Neuronal stem cell (in vitro differentiated cells): ENCODE measurements at regions not wholly inside any gene's neighbourhood (a gene's known extent, or its start where the extent isn't known, plus 50 kb on each side); places are given as distances from the start of the nearest gene placed in this dataset.

ENCODE experiments used
- DNase-seq: peaks from one replicate; pipeline ENCODE4 v3.0.0-alpha.2; 2013; ENCODE audit warnings: low spot score
- H2AFZ ChIP-seq: one replicate; pipeline ENCODE4 v1.6.1; 2013; ENCODE audit warnings: mild to moderate bottlenecking, low read length, inconsistent platforms
- H2AK5ac ChIP-seq: 2 replicates; pipeline ENCODE4 v1.6.1; 2013; ENCODE audit warnings: low read depth, mild to moderate bottlenecking, inconsistent platforms, low read length, moderate library complexity, mixed read lengths
- H2BK120ac ChIP-seq: 2 replicates; pipeline ENCODE4 v1.6.1; 2013; ENCODE audit warnings: low read depth, mild to moderate bottlenecking, inconsistent platforms, low read length, moderate library complexity, mixed read lengths
- H2BK12ac ChIP-seq: one replicate; pipeline ENCODE4 v1.6.1; 2013; ENCODE audit warnings: low read length, inconsistent platforms
- H2BK15ac ChIP-seq: 2 replicates; pipeline ENCODE4 v1.6.1; 2013; ENCODE audit warnings: mild to moderate bottlenecking, low read length, inconsistent platforms, mixed read lengths
- H2BK5ac ChIP-seq: one replicate; pipeline ENCODE4 v1.6.1; 2013; ENCODE audit warnings: inconsistent platforms, mild to moderate bottlenecking, low read length, moderate library complexity
- H3K14ac ChIP-seq: one replicate; pipeline ENCODE4 v1.6.1; 2013; ENCODE audit warnings: low read length, inconsistent platforms
- H3K18ac ChIP-seq: 2 replicates; pipeline ENCODE4 v1.6.1; 2013; ENCODE audit warnings: low read length, inconsistent platforms
- H3K23ac ChIP-seq: 2 replicates; pipeline ENCODE4 v1.6.1; 2013; ENCODE audit warnings: low read depth, mild to moderate bottlenecking, mixed read lengths, low read length, inconsistent platforms; ENCODE audit not compliant: poor library complexity
- H3K27ac ChIP-seq: replicated peaks from 3 replicates; pipeline ENCODE4 v1.5.1; 2013; ENCODE audit warnings: low read length, inconsistent platforms
- H3K27me3 ChIP-seq, 3 experiments: 2 replicates each; pipeline ENCODE4 v1.6.1; 2013; ENCODE audit warnings: low read length in 3 of 3, mild to moderate bottlenecking in 2 of 3, inconsistent platforms in 1 of 3, low read depth in 1 of 3, mixed read lengths in 1 of 3, moderate library complexity in 1 of 3; ENCODE audit not compliant: control insufficient read depth in 3 of 3, insufficient read depth in 3 of 3
- H3K36me3 ChIP-seq, 2 donors: replicated peaks in 1 of 2; 2 replicates each; pipeline ENCODE4 v1.6.1; 2013; ENCODE audit warnings: low read length in 2 of 2; ENCODE audit not compliant: control insufficient read depth in 2 of 2, insufficient read depth in 2 of 2
- H3K4ac ChIP-seq: 2 replicates; pipeline ENCODE4 v1.6.1; 2013; ENCODE audit warnings: inconsistent platforms, mild to moderate bottlenecking, low read length, moderate library complexity
- H3K4me1 ChIP-seq, 2 donors: 1 replicate in 1 of 2; 2 replicates in 1 of 2; pipeline ENCODE4 v1.6.1; 2013; ENCODE audit warnings: low read length in 2 of 2, low read depth in 1 of 2; ENCODE audit not compliant: control insufficient read depth in 2 of 2, insufficient read depth in 1 of 2
- H3K4me2 ChIP-seq: one replicate; pipeline ENCODE4 v1.6.1; 2013; ENCODE audit warnings: mild to moderate bottlenecking, low read length, inconsistent platforms; ENCODE audit not compliant: insufficient read depth, poor library complexity, severe bottlenecking
- H3K4me3 ChIP-seq, 2 donors: 2 replicates each; pipeline ENCODE4 v1.5.1; 2013; ENCODE audit warnings: low read length in 2 of 2, mild to moderate bottlenecking in 2 of 2, inconsistent platforms in 1 of 2, moderate library complexity in 1 of 2
- H3K79me1 ChIP-seq: one replicate; pipeline ENCODE4 v1.6.1; 2013; ENCODE audit warnings: low read depth, mild to moderate bottlenecking, inconsistent platforms, low read length, moderate library complexity
- H3K9ac ChIP-seq: one replicate; pipeline ENCODE4 v1.6.1; 2013; ENCODE audit warnings: mild to moderate bottlenecking, low read depth, low read length, inconsistent platforms; ENCODE audit not compliant: poor library complexity
- H3K9me3 ChIP-seq, 2 donors: replicated peaks in 1 of 2; 2 replicates each; pipeline versions ENCODE3 to v1.6.1; 2013; ENCODE audit warnings: low read length in 2 of 2, mild to moderate bottlenecking in 2 of 2, inconsistent platforms in 1 of 2, low read depth in 1 of 2, mixed read lengths in 1 of 2, moderate library complexity in 1 of 2; ENCODE audit not compliant: control insufficient read depth in 2 of 2, insufficient read depth in 1 of 2
- H4K8ac ChIP-seq: one replicate; pipeline ENCODE4 v1.6.1; 2013; ENCODE audit warnings: low read depth, mild to moderate bottlenecking, inconsistent platforms, low read length, moderate library complexity
- H4K91ac ChIP-seq: one replicate; pipeline ENCODE4 v1.6.1; 2013; ENCODE audit warnings: low read length, low read depth, mild to moderate bottlenecking, inconsistent platforms; ENCODE audit not compliant: poor library complexity
- WGBS, 2 donors: extraction: QIAGEN DNeasy Blood & Tissue Kit; methylation state at CpG; one replicate each; pipeline ENCODE4 v1.1.7; 2013; ENCODE audit warnings: missing lambda C conversion rate in 2 of 2, mixed read lengths in 1 of 2; ENCODE audit not compliant: insufficient read length in 2 of 2, insufficient replicate concordance in 1 of 2; ENCODE audit errors: extremely low coverage in 2 of 2; 5-methylcytosine and 5-hydroxymethylcytosine counted together

GRCh38 chr6:6725468-6726209 lies 137.1 kb downstream of the LY86 start:
- Histone ChIP-seq H2BK15ac (no peak overlapping the region), H3K36me3 (no peaks in the 10 kb centered on the region), H3K4ac (no peak overlapping the region), H3K14ac (no peak overlapping the region), H4K8ac (no peak overlapping the region), H3K79me1 (no peaks in the 10 kb centered on the region), H2AK5ac (peak overlapping the region; percentile 9), H3K4me2 (no peak overlapping the region), H3K27me3 (no peaks in the 10 kb centered on the region), H2BK12ac (no peak overlapping the region), H3K27ac (no peak overlapping the region), H2AFZ (no peak overlapping the region), H2BK120ac (no peak overlapping the region), H3K9ac (no peak overlapping the region), H2BK5ac (no peak overlapping the region), H3K4me3 (no peak overlapping the region), H3K4me1 (peaks cover 3 to 16% of the 10 kb centered on the region in 2 donors), H4K91ac (no peak overlapping the region), H3K23ac (no peak overlapping the region), H3K9me3 (no peaks in the 10 kb centered on the region), H3K18ac (peak overlapping the region; percentile 31)
- no CpG with 5 or more reads among the region's 15 CpGs for WGBS, 2 donors
- no peak for DNase-seq

GRCh38 chr6:6728169-6728941 lies 139.8 kb downstream of the LY86 start:
- no peak for DNase-seq
- H4K8ac ChIP-seq: no peak overlapping the region
- H2BK12ac ChIP-seq: no peak overlapping the region
- H3K4me2 ChIP-seq: no peak overlapping the region
- no peak overlapping the region for H2BK5ac ChIP-seq
- H3K4me3 ChIP-seq: no peak overlapping the region
- H4K91ac ChIP-seq: no peak overlapping the region
- H3K4me1 ChIP-seq: peaks cover 3 to 16% of the 10 kb centered on the region in 2 donors
- no peak overlapping the region for H3K14ac ChIP-seq
- WGBS, 2 donors: no CpG with 5 or more reads among the region's 9 CpGs
- H3K27ac ChIP-seq: no peak overlapping the region
- no peak overlapping the region for H3K9ac ChIP-seq
- no peak overlapping the region for H3K23ac ChIP-seq
- H3K9me3 ChIP-seq: no peaks in the 10 kb centered on the region
- no peak overlapping the region for H3K4ac ChIP-seq
- no peaks in the 10 kb centered on the region for H3K79me1 ChIP-seq
- H3K36me3 ChIP-seq: no peaks in the 10 kb centered on the region
- no peak overlapping the region for H2BK120ac ChIP-seq
- no peak overlapping the region for H3K18ac ChIP-seq
- H2AFZ ChIP-seq: no peak overlapping the region
- no peak overlapping the region for H2BK15ac ChIP-seq
- H3K27me3 ChIP-seq: no peaks in the 10 kb centered on the region
- H2AK5ac ChIP-seq: no peak overlapping the region

GRCh38 chr6:6729971-6730370 lies 141.5 kb downstream of the LY86 start:
- H2BK12ac ChIP-seq: no peak overlapping the region
- no peak overlapping the region for H3K14ac ChIP-seq
- no peak overlapping the region for H3K23ac ChIP-seq
- no peaks in the 10 kb centered on the region for H3K9me3 ChIP-seq
- H3K4me2 ChIP-seq: no peak overlapping the region
- no peak overlapping the region for H3K9ac ChIP-seq
- no peaks in the 10 kb centered on the region for H3K36me3 ChIP-seq
- H3K27me3 ChIP-seq: no peaks in the 10 kb centered on the region
- H4K8ac ChIP-seq: no peak overlapping the region
- no peak overlapping the region for H2BK120ac ChIP-seq
- peaks cover 0 to 16% of the 10 kb centered on the region in 2 donors for H3K4me1 ChIP-seq
- H3K79me1 ChIP-seq: no peaks in the 10 kb centered on the region
- no peak overlapping the region for H2BK15ac ChIP-seq
- no peak overlapping the region for H3K4ac ChIP-seq
- no peak overlapping the region for H2AK5ac ChIP-seq
- no peak overlapping the region for H2AFZ ChIP-seq
- no peak overlapping the region for H4K91ac ChIP-seq
- no peak overlapping the region for H3K27ac ChIP-seq
- no CpG with 5 or more reads among the region's 1 CpG for whole genome bisulfite sequencing, 2 donors
- H3K4me3 ChIP-seq: no peak overlapping the region
- no peak overlapping the region for H2BK5ac ChIP-seq
- H3K18ac ChIP-seq: no peak overlapping the region
- no peak for DNase-seq

GRCh38 chr6:6730831-6731230 lies 142.3 kb downstream of the LY86 start:
- Histone ChIP-seq H4K91ac (no peak overlapping the region), H2BK120ac (no peak overlapping the region), H4K8ac (no peak overlapping the region), H3K27me3 (no peaks in the 10 kb centered on the region), H3K4me3 (no peak overlapping the region), H3K4me2 (no peak overlapping the region), H3K14ac (no peak overlapping the region), H2AK5ac (no peak overlapping the region), H3K9ac (no peak overlapping the region), H3K23ac (no peak overlapping the region), H3K4me1 (peaks cover 0 to 12% of the 10 kb centered on the region in 2 donors), H2BK12ac (no peak overlapping the region), H3K18ac (no peak overlapping the region), H3K4ac (no peak overlapping the region), H3K9me3 (no peaks in the 10 kb centered on the region), H3K36me3 (no peaks in the 10 kb centered on the region), H2AFZ (no peak overlapping the region), H2BK15ac (no peak overlapping the region), H3K79me1 (no peaks in the 10 kb centered on the region), H3K27ac (no peak overlapping the region), H2BK5ac (no peak overlapping the region)
- DNase-seq: no peak
- WGBS, 2 donors: no CpG with 5 or more reads among the region's 2 CpGs
